Esophagus muscularis mucosa (tissue), 4 donors: ENCODE measurements at regions not wholly inside any gene's neighbourhood (a gene's known extent, or its start where the extent isn't known, plus 50 kb on each side); places are given as distances from the start of the nearest gene placed in this dataset.

ENCODE experiments used
- DNase-seq: peaks from one replicate; pipeline ENCODE4 v3.0.0-alpha.2; 2017; ENCODE audit errors: extremely low spot score
- H3K27ac ChIP-seq, 4 donors: fragments of 200-600 bp; sonication (generic); replicated peaks in 1 of 4; 1 replicate in 3 of 4; 2 replicates in 1 of 4; pipeline ENCODE4 v1.5.1; 2016 to 2019; ENCODE audit warnings: mild to moderate bottlenecking in 1 of 4
- H3K27me3 ChIP-seq, 4 donors: fragments of 200-600 bp; sonication (generic); one replicate each; pipeline versions ENCODE4 v1.5.1 to v1.6.0; 2016 to 2019
- H3K36me3 ChIP-seq, 4 donors: fragments of 200-600 bp; sonication (generic); one replicate each; pipeline ENCODE4 v1.5.1; 2016 to 2019
- H3K4me1 ChIP-seq, 4 donors: fragments of 200-600 bp; sonication (generic); one replicate each; pipeline ENCODE4 v1.5.1; 2016 to 2019
- H3K4me3 ChIP-seq, 4 donors: fragments of 200-600 bp; sonication (generic); 1 replicate in 2 of 4; 2 replicates in 2 of 4; pipeline ENCODE4 v1.5.1; 2016 to 2019; ENCODE audit warnings: mild to moderate bottlenecking in 4 of 4, moderate library complexity in 1 of 4
- H3K9me3 ChIP-seq, 4 donors: fragments of 200-600 bp; sonication (generic); 1 replicate in 3 of 4; 2 replicates in 1 of 4; pipeline ENCODE4 v1.5.1; 2016 to 2019
- EP300 ChIP-seq: sonication (generic); formaldehyde crosslinking; IDR thresholded peaks from one replicate; pipeline ENCODE4 v1.6.1; 2017; ENCODE audit warnings: antibody characterized with exemption
- POLR2A ChIP-seq: fragments of 450-650 bp; IDR thresholded peaks from one replicate; pipeline ENCODE4 v1.6.1; 2017; ENCODE audit warnings: antibody characterized with exemption, moderate library complexity, mild to moderate bottlenecking, low read depth
- POLR2AphosphoS5 ChIP-seq, 2 donors: sonication (generic); formaldehyde crosslinking; IDR thresholded peaks; one replicate each; pipeline ENCODE4 v1.6.1; 2017; ENCODE audit warnings: antibody characterized with exemption in 2 of 2
- WGBS: methylation state at CpG from one replicate; pipeline ENCODE4 v1.1.5; 2018; 5-methylcytosine and 5-hydroxymethylcytosine counted together
- intact Hi-C: fragments of 100-400 bp; cut with DNase I; formaldehyde crosslinking; loops from one replicate; pipeline ENCODE4 v1.15.1; 2023
- TF ChIP-seq, protein P1 (sequence below), 3 experiments: fragments of 200-600 bp in 2 of 3; fragments of 450-650 bp in 1 of 3; sonication (generic) in 2 of 3; IDR thresholded peaks; one replicate each; pipeline ENCODE4 v1.5.1; 2017 to 2019; ENCODE audit warnings: antibody characterized with exemption in 3 of 3, mild to moderate bottlenecking in 2 of 3, moderate library complexity in 1 of 3

DNA sequence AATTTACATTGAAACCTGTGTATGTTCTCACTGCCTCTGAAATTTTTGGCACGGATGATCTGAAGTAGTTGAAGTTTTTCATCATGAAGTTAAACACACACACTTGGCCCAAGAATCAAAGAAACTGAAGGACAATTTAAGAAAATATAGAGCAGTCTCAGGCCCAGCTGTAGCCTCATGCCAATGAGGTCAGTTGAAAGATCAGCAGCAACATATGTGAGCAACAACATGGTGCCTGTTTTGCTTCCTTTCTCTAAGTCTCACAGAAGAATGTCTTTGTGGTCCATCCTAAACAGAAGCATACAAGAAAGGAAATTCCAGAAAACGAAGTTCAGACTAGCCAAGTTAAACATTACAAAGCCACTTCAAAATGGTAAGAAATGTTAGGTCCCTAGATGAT lies 1737.2 kb downstream of the MAT2B start:
- Histone ChIP-seq H3K9me3 (no peaks in the 10 kb centered on the region), H3K4me1 (no peaks in the 10 kb centered on the region), H3K36me3 (no peaks in the 10 kb centered on the region), H3K27me3 (no peaks in the 10 kb centered on the region), H3K4me3 (no peak overlapping the region), H3K27ac (no peak overlapping the region)
- intact Hi-C loops: no loop called here
- TF ChIP-seq POLR2A: no peak
- TF ChIP-seq EP300: no peak
- TF ChIP-seq POLR2AphosphoS5 (IDR thresholded peaks at IDR 0.05): no peak
- TF ChIP-seq, protein P1, sequence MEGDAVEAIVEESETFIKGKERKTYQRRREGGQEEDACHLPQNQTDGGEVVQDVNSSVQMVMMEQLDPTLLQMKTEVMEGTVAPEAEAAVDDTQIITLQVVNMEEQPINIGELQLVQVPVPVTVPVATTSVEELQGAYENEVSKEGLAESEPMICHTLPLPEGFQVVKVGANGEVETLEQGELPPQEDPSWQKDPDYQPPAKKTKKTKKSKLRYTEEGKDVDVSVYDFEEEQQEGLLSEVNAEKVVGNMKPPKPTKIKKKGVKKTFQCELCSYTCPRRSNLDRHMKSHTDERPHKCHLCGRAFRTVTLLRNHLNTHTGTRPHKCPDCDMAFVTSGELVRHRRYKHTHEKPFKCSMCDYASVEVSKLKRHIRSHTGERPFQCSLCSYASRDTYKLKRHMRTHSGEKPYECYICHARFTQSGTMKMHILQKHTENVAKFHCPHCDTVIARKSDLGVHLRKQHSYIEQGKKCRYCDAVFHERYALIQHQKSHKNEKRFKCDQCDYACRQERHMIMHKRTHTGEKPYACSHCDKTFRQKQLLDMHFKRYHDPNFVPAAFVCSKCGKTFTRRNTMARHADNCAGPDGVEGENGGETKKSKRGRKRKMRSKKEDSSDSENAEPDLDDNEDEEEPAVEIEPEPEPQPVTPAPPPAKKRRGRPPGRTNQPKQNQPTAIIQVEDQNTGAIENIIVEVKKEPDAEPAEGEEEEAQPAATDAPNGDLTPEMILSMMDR (IDR thresholded peaks at IDR 0.05): no peak
- no peak for DNase-seq
- 44% methylated on average over 2 of the region's 2 CpGs for WGBS

DNA sequence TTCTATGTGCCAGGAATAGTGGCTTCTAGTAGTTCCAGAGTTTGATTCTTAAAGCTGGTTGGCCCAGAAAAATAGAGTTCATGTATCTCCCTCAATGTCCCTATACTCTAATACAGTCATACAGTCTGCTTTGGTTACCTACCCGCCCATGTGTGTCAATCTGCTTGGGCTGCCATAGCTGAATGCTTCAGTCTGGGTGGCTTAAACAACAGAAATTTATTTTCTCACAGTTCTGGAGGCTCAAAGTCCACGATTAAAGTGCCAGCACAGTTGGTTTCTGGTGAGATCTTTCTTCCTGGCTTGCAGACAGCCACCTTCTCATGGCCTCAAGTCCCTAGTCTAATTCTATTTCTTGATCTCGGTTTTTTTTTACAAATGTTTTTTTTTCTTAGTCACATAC lies 1739.0 kb downstream of the MAT2B start:
- H3K4me3 ChIP-seq: no peak overlapping the region
- DNase-seq: no peak
- no peaks in the 10 kb centered on the region for H3K36me3 ChIP-seq
- 93% methylated on average over 3 of the region's 3 CpGs for WGBS
- H3K27me3 ChIP-seq: no peaks in the 10 kb centered on the region
- intact Hi-C loops: no loop called here
- H3K4me1 ChIP-seq: no peaks in the 10 kb centered on the region
- TF ChIP-seq EP300 (no peak), POLR2A (no peak), POLR2AphosphoS5 (IDR thresholded peaks at IDR 0.05) (no peak)
- TF ChIP-seq, protein P1 (IDR thresholded peaks at IDR 0.05): no peak
- H3K27ac ChIP-seq: no peak overlapping the region
- no peaks in the 10 kb centered on the region for H3K9me3 ChIP-seq

DNA sequence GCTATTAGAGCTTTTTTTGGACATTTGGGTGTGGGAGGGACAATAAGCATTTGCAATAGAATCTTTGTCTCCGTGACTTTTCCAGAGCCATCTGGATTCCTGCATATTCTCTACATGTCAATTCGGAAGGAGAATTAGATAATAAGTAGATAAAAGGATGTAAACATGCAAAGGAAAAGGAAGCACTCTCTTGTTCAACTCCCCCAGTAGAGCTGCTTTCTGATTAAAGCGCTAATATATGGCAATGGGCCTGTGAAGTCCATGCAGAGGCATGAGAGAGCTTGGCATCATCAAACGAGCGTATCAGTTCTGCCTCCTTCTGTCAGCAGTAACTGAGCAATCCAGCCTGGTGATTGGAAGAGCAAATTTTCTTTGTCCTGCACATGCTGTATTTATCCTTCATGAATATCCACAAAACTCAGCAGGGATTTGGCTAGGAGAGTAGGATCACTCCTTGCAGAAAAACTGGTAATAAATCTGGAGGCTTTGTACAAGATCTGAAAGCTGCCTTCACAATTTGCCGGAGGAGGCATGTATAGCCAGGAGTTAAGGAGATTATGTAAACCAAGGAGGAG lies 1752.9 kb downstream of the MAT2B start:
- H3K27ac ChIP-seq: no peak overlapping the region
- no peaks in the 10 kb centered on the region for H3K27me3 ChIP-seq
- H3K4me1 ChIP-seq: no peaks in the 10 kb centered on the region
- intact Hi-C loops: no loop called here
- TF ChIP-seq, protein P1 (IDR thresholded peaks at IDR 0.05): no peak
- TF ChIP-seq POLR2A (no peak), POLR2AphosphoS5 (IDR thresholded peaks at IDR 0.05) (no peak), EP300 (no peak)
- no peaks in the 10 kb centered on the region for H3K9me3 ChIP-seq
- 38% methylated on average over 6 of the region's 6 CpGs for WGBS
- H3K36me3 ChIP-seq: no peaks in the 10 kb centered on the region
- DNase-seq: no peak
- no peak overlapping the region for H3K4me3 ChIP-seq

DNA sequence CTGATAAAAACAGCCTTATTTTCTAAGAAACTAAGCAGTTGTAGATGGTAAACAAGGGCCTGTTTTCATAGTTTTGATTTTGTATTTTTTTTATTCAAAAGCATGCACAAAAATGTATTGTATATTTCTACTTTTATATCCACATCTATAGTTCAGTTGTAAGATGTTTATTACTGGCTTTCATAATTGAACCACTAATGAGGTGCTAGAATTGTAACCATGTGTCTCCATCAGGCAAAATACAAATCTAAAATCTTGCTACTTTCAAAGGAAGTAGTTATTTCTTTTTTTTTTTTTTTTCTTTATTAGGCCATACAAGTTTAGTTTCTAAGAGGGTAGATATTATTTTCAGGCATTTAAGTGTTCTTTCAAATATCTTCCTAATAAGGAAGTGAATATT lies 1755.0 kb downstream of the MAT2B start:
- Histone ChIP-seq H3K36me3 (no peaks in the 10 kb centered on the region), H3K27ac (no peak overlapping the region), H3K9me3 (no peaks in the 10 kb centered on the region), H3K4me1 (no peaks in the 10 kb centered on the region), H3K4me3 (no peak overlapping the region), H3K27me3 (no peaks in the 10 kb centered on the region)
- intact Hi-C loops: no loop called here
- TF ChIP-seq EP300 (no peak), POLR2A (no peak), POLR2AphosphoS5 (IDR thresholded peaks at IDR 0.05) (no peak)
- TF ChIP-seq, protein P1 (IDR thresholded peaks at IDR 0.05): no peak
- no peak for DNase-seq

DNA sequence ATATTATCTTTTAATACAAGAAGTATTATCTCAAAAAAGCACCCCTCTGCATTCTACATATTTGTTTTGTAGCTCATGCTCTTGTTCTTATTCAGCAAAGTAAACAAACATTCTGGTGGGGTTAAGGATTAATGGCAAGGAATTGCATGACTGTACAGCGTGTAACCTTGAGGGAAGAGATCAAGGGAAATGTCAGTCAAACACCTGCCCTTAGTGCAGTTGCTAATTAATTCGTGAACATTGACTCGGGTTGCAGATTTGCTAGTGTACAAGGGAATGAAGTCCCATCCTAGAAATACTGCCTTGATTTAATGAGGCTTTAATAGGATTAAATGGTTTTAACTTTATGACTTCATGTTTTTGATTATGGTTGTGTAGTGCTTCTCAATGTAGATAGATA lies 1758.1 kb downstream of the MAT2B start:
- DNase-seq: no peak
- H3K4me1 ChIP-seq: no peaks in the 10 kb centered on the region
- H3K36me3 ChIP-seq: no peaks in the 10 kb centered on the region
- H3K4me3 ChIP-seq: no peak overlapping the region
- no peaks in the 10 kb centered on the region for H3K9me3 ChIP-seq
- no peak overlapping the region for H3K27ac ChIP-seq
- H3K27me3 ChIP-seq: no peaks in the 10 kb centered on the region
- intact Hi-C loops: no loop called here
- TF ChIP-seq EP300 (no peak), POLR2A (no peak)
- TF ChIP-seq, protein P1 (IDR thresholded peaks at IDR 0.05): no peak
- 86% methylated on average over 3 of the region's 3 CpGs for WGBS
